ENCODE measurements at regions not wholly inside any gene's neighbourhood (a gene's known extent, or its start where the extent isn't known, plus 50 kb on each side); places are given as distances from the start of the nearest gene placed in this dataset.

- Mint-ChIP-seq H3K27ac (no peak overlapping the region), H3K4me3 (no peak overlapping the region), H3K27me3 (ENCODE audit: low read depth) (no peaks in the 10 kb centered on the region), H3K36me3 (ENCODE audit: low read depth) (no peaks in the 10 kb centered on the region), H3K9me3 (peaks cover 29% of the 10 kb centered on the region), H3K4me1 (no peaks in the 10 kb centered on the region)
- no peak for TF ChIP-seq CTCF (IDR thresholded peaks at IDR 0.05; ENCODE audit: unreplicated experiment in 3 of 3)
Measured at GRCh38 chr7:46781901-46782439, 799.9 kb downstream of the TNS3 start.

- Mint-ChIP-seq H3K4me3 (no peak overlapping the region), H3K4me1 (no peaks in the 10 kb centered on the region), H3K9me3 (peaks cover 32% of the 10 kb centered on the region), H3K36me3 (ENCODE audit: low read depth) (no peaks in the 10 kb centered on the region), H3K27me3 (ENCODE audit: low read depth) (no peaks in the 10 kb centered on the region), H3K27ac (no peak overlapping the region)
- peak in 2 of 3 experiments; percentile 30 to 35 for TF ChIP-seq CTCF (IDR thresholded peaks at IDR 0.05; ENCODE audit: unreplicated experiment in 3 of 3)
Measured at GRCh38 chr7:46776790-46777189, 805.1 kb downstream of the TNS3 start.

GRCh38 chr7:46775776-46776175 lies 806.1 kb downstream of the TNS3 start:
- Mint-ChIP-seq H3K9me3 (peaks cover 25% of the 10 kb centered on the region), H3K36me3 (ENCODE audit: low read depth) (no peaks in the 10 kb centered on the region), H3K4me1 (no peaks in the 10 kb centered on the region), H3K4me3 (no peak overlapping the region), H3K27ac (no peak overlapping the region), H3K27me3 (ENCODE audit: low read depth) (no peaks in the 10 kb centered on the region)
- TF ChIP-seq CTCF (IDR thresholded peaks at IDR 0.05; ENCODE audit: unreplicated experiment in 3 of 3), result no peak

GRCh38 chr7:46775020-46775419 lies 806.9 kb downstream of the TNS3 start:
- Mint-ChIP-seq H3K4me3 (no peak overlapping the region), H3K27ac (no peak overlapping the region), H3K27me3 (ENCODE audit: low read depth) (no peaks in the 10 kb centered on the region), H3K9me3 (peaks cover 24% of the 10 kb centered on the region), H3K4me1 (no peaks in the 10 kb centered on the region), H3K36me3 (ENCODE audit: low read depth) (no peaks in the 10 kb centered on the region)
- no peak for TF ChIP-seq CTCF (IDR thresholded peaks at IDR 0.05; ENCODE audit: unreplicated experiment in 3 of 3)

- Mint-ChIP-seq H3K4me1 (no peaks in the 10 kb centered on the region), H3K9me3 (peaks cover 21% of the 10 kb centered on the region), H3K27ac (no peak overlapping the region), H3K27me3 (ENCODE audit: low read depth) (no peaks in the 10 kb centered on the region), H3K36me3 (ENCODE audit: low read depth) (peaks cover 1% of the 10 kb centered on the region), H3K4me3 (no peak overlapping the region)
- no peak for TF ChIP-seq CTCF (IDR thresholded peaks at IDR 0.05; ENCODE audit: unreplicated experiment in 3 of 3)
Measured at GRCh38 chr7:46774515-46774914, 807.4 kb downstream of the TNS3 start.

GRCh38 chr7:46772776-46773175 lies 809.1 kb downstream of the TNS3 start:
- no peaks in the 10 kb centered on the region for H3K27me3 Mint-ChIP-seq (ENCODE audit: low read depth)
- H3K9me3 Mint-ChIP-seq, result peaks cover 23% of the 10 kb centered on the region
- no peaks in the 10 kb centered on the region for H3K4me1 Mint-ChIP-seq
- no peak overlapping the region for H3K4me3 Mint-ChIP-seq
- H3K27ac Mint-ChIP-seq, result peak overlapping the region in 1 of 3 experiments; percentile 69
- peaks cover 6% of the 10 kb centered on the region for H3K36me3 Mint-ChIP-seq (ENCODE audit: low read depth)
- TF ChIP-seq CTCF (IDR thresholded peaks at IDR 0.05; ENCODE audit: unreplicated experiment in 3 of 3), result no peak

All from nephron (organoid).